GM19023 (cell line): ENCODE measurements at regions not wholly inside any gene's neighbourhood (a gene's known extent, or its start where the extent isn't known, plus 50 kb on each side); places are given as distances from the start of the nearest gene placed in this dataset.
"Not testable (repeated sequence)": the region's sequence is repeated elsewhere in the genome, so short reads cannot be mapped to it uniquely, and the experiment has no call there.

Source experiments
- ATAC-seq: cut with Tn5 transposase; IDR thresholded peaks from one replicate; pipeline ENCODE4 v1.9.1; 2021; ENCODE audit warnings: mild to moderate bottlenecking, moderate library complexity; ENCODE audit not compliant: unreplicated experiment

- no peak for ATAC-seq
Measured at GRCh38 chr1:147071142-147071541, 101.1 kb downstream of the PRKAB2 start.

- ATAC-seq, result no peak
Measured at GRCh38 chr1:147062956-147063355, 109.3 kb downstream of the PRKAB2 start.

- ATAC-seq, result not testable (repeated sequence)
Measured at GRCh38 chr1:147061880-147062279, 110.4 kb downstream of the PRKAB2 start.

- no peak for ATAC-seq
Measured at GRCh38 chr1:147053269-147053668, 115.1 kb downstream of the NBPF12 start.

- ATAC-seq, result no peak
Measured at GRCh38 chr1:147052677-147053076, 114.6 kb downstream of the NBPF12 start.

- no peak for ATAC-seq
Measured at GRCh38 chr1:147052143-147052542, 114.0 kb downstream of the NBPF12 start.

GRCh38 chr1:147051136-147051535 lies 113.0 kb downstream of the NBPF12 start:
- ATAC-seq, result no peak

- ATAC-seq, result no peak
Measured at GRCh38 chr1:147050654-147051053, 112.5 kb downstream of the NBPF12 start.

GRCh38 chr1:147046863-147047394 lies 108.8 kb downstream of the NBPF12 start:
- not testable (repeated sequence) for ATAC-seq

- no peak for ATAC-seq
Measured at GRCh38 chr1:147046189-147046862, 108.2 kb downstream of the NBPF12 start.
